ENCODE measurements at regions not wholly inside any gene's neighbourhood (a gene's known extent, or its start where the extent isn't known, plus 50 kb on each side); places are given as distances from the start of the nearest gene placed in this dataset.
"Not testable (repeated sequence)": the region's sequence is repeated elsewhere in the genome, so short reads cannot be mapped to it uniquely, and the experiment has no call there.

GRCh38 chr2:65890131-65890530 lies 457.7 kb upstream of the SPRED2 start:
- not testable (repeated sequence) for TF ChIP-seq CTCF (IDR thresholded peaks at IDR 0.05; ENCODE audit: poor library complexity); EZH2phosphoT487 (IDR thresholded peaks at IDR 0.05; ENCODE audit: low read depth, severe bottlenecking, unreplicated experiment); EZH2 (IDR thresholded peaks at IDR 0.05; ENCODE audit: borderline replicate concordance)
